Psoas muscle (tissue), 7 donors: ENCODE measurements at regions not wholly inside any gene's neighbourhood (a gene's known extent, or its start where the extent isn't known, plus 50 kb on each side); places are given as distances from the start of the nearest gene placed in this dataset.

Experiments
- ATAC-seq, 4 donors: fragments of 200-7000 bp; cut with Tn5 transposase; one replicate each; pipeline ENCODE4 v1.9.1; 2020; ENCODE audit warnings: moderate library complexity in 3 of 4, mild to moderate bottlenecking in 2 of 4
- DNase-seq, 2 donors: peaks; one replicate each; pipeline ENCODE4 v3.0.0-alpha.2; 2020
- H3K27ac ChIP-seq: fragments of 200-600 bp; one replicate; pipeline ENCODE4 v1.8.0; 2022
- H3K27me3 ChIP-seq, 3 donors: fragments of 200-600 bp in 1 of 3; one replicate each; pipeline versions ENCODE4 v1.6.1 to v1.8.0; 2013 to 2022; ENCODE audit warnings: low read length in 2 of 3, mild to moderate bottlenecking in 2 of 3, moderate library complexity in 1 of 3; ENCODE audit not compliant: insufficient read depth in 3 of 3
- H3K36me3 ChIP-seq, 2 donors: fragments of 200-600 bp in 1 of 2; one replicate each; pipeline versions ENCODE4 v1.6.1 to v1.8.0; 2013 to 2022; ENCODE audit warnings: low read depth in 1 of 2, mild to moderate bottlenecking in 1 of 2, moderate library complexity in 1 of 2; ENCODE audit not compliant: insufficient read depth in 1 of 2
- H3K4me1 ChIP-seq: fragments of 200-600 bp; one replicate; pipeline ENCODE4 v1.8.0; 2022
- H3K4me3 ChIP-seq: fragments of 200-600 bp; one replicate; pipeline ENCODE4 v1.8.0; 2022; ENCODE audit warnings: mild to moderate bottlenecking
- H3K9me3 ChIP-seq: fragments of 200-600 bp; one replicate; pipeline ENCODE4 v1.8.0; 2022
- CTCF ChIP-seq: fragments of 200-600 bp; IDR thresholded peaks from one replicate; pipeline ENCODE4 v1.8.0; 2022; ENCODE audit warnings: antibody characterized with exemption
- WGBS, 3 donors: extraction: QIAGEN DNeasy Blood & Tissue Kit; methylation state at CpG; one replicate each; pipeline versions ENCODE4 v1.1.6 to v1.1.7; 2013; 5-methylcytosine and 5-hydroxymethylcytosine counted together
- intact Hi-C, 2 donors: fragments of 100-400 bp; cut with DNase I; formaldehyde crosslinking; loops; one replicate each; pipeline versions ENCODE4 v1.11.0 to v1.14.2; 2022
- donor health status: healthy with polysubstance abuse.
- donor health status: DM: no; HTN: no; CAD: no; lungs with moderate emphysema.
- donor health status: Bipolar disorder and iron deficiency.
- donor health status: healthy.
- donor health status: DM: yes; HTN: yes; CAD: no.
- donor health status: DM: no; HTN: no; CAD: no.
- donor health status: DM: yes; HTN: yes; CAD: no.

GRCh38 chr1:30538993-30539867 is 184.2 kb downstream of the MATN1 start:
- TF ChIP-seq CTCF, result no peak
- Histone ChIP-seq H3K4me3 (no peak overlapping the region), H3K27ac (no peak overlapping the region), H3K9me3 (no peaks in the 10 kb centered on the region), H3K36me3 (no peaks in the 10 kb centered on the region), H3K27me3 (no peaks in the 10 kb centered on the region), H3K4me1 (no peaks in the 10 kb centered on the region)
- WGBS, 3 donors, result 65 to 77% (median 70%) methylated on average over 8 of the region's 8 CpGs
- ATAC-seq (no peak), DNase-seq (no peak)
- intact Hi-C loops, result no loop called here

GRCh38 chr1:30538226-30538992 is 185.0 kb downstream of the MATN1 start:
- no peak overlapping the region for H3K4me3 ChIP-seq
- no peak for ATAC-seq
- WGBS, 3 donors, result 71 to 77% (median 77%) methylated on average over 12 of the region's 12 CpGs
- H3K36me3 ChIP-seq, result no peaks in the 10 kb centered on the region
- H3K4me1 ChIP-seq, result no peaks in the 10 kb centered on the region
- no peak overlapping the region for H3K27ac ChIP-seq
- no peaks in the 10 kb centered on the region for H3K9me3 ChIP-seq
- H3K27me3 ChIP-seq, result no peaks in the 10 kb centered on the region
- no peak for TF ChIP-seq CTCF
- intact Hi-C loops, result no loop called here
- no peak for DNase-seq

GRCh38 chr1:30537279-30537678 is 186.1 kb downstream of the MATN1 start:
- intact Hi-C loops, result no loop called here
- Histone ChIP-seq H3K9me3 (no peaks in the 10 kb centered on the region), H3K27me3 (no peaks in the 10 kb centered on the region), H3K4me1 (no peaks in the 10 kb centered on the region), H3K4me3 (no peak overlapping the region), H3K36me3 (no peaks in the 10 kb centered on the region), H3K27ac (no peak overlapping the region)
- TF ChIP-seq CTCF, result no peak
- DNase-seq (no peak), ATAC-seq (no peak)
- 73 to 84% (median 76%) methylated on average over 3 of the region's 3 CpGs for WGBS, 3 donors

- no peak overlapping the region for H3K4me3 ChIP-seq
- WGBS, 3 donors, result 91 to 94% (median 92%) methylated on average over 9 of the region's 9 CpGs
- H3K9me3 ChIP-seq, result no peaks in the 10 kb centered on the region
- intact Hi-C loops, result no loop called here
- H3K27ac ChIP-seq, result no peak overlapping the region
- H3K27me3 ChIP-seq, result no peaks in the 10 kb centered on the region
- DNase-seq, result no peak
- TF ChIP-seq CTCF, result no peak
- H3K36me3 ChIP-seq, result no peaks in the 10 kb centered on the region
- no peak for ATAC-seq
- H3K4me1 ChIP-seq, result no peaks in the 10 kb centered on the region
These were observed 186.9 kb downstream of the MATN1 start for GRCh38 chr1:30536530-30536929.
